ENCODE measurements at regions not wholly inside any gene's neighbourhood (a gene's known extent, or its start where the extent isn't known, plus 50 kb on each side); places are given as distances from the start of the nearest gene placed in this dataset.

- no peaks in the 10 kb centered on the region for H3K9me3 ChIP-seq (ENCODE audit: insufficient read depth, low read depth, low read length)
- H3K4me1 ChIP-seq (ENCODE audit: insufficient read depth, low read length, poor library complexity, severe bottlenecking), result no peaks in the 10 kb centered on the region
- no peaks in the 10 kb centered on the region for H3K36me3 ChIP-seq (ENCODE audit: insufficient read depth, low read length)
- no peaks in the 10 kb centered on the region for H3K27me3 ChIP-seq (ENCODE audit: insufficient read depth, low read length, poor library complexity, severe bottlenecking)
- H4K20me1 ChIP-seq (ENCODE audit: insufficient read depth, low read length, poor library complexity, severe bottlenecking), result no peaks in the 10 kb centered on the region
- H2AFZ ChIP-seq (ENCODE audit: low read length), result no peak overlapping the region
- H3K9me2 ChIP-seq (replicated peaks; ENCODE audit: low read depth, low read length), result no peaks in the 10 kb centered on the region
- H3K4me2 ChIP-seq (ENCODE audit: low read depth, low read length, poor library complexity, severe bottlenecking), result no peak overlapping the region
- no peak for TF ChIP-seq CTCF (conservative IDR thresholded peaks at IDR 0.05; ENCODE audit: low read length)
- TF ChIP-seq EZH2phosphoT487 (IDR thresholded peaks at IDR 0.05; ENCODE audit: borderline replicate concordance), result no peak
- H3K79me2 ChIP-seq (ENCODE audit: insufficient read depth, low read length), result no peaks in the 10 kb centered on the region
- no peak overlapping the region for H3K9ac ChIP-seq (ENCODE audit: low read depth, low read length, poor library complexity, severe bottlenecking)
- H3F3A ChIP-seq (ENCODE audit: low read depth), result no peaks in the 10 kb centered on the region
- no peak overlapping the region for H3K4me3 ChIP-seq (ENCODE audit: low read length, poor library complexity, severe bottlenecking)
Measured at GRCh38 chr18:28682912-28683311, 506.0 kb upstream of the CDH2 start.

- H3K9ac ChIP-seq (ENCODE audit: low read depth, low read length, poor library complexity, severe bottlenecking), result no peak overlapping the region
- H3K4me1 ChIP-seq (ENCODE audit: insufficient read depth, low read length, poor library complexity, severe bottlenecking), result no peaks in the 10 kb centered on the region
- H3K36me3 ChIP-seq (ENCODE audit: insufficient read depth, low read length), result no peaks in the 10 kb centered on the region
- H2AFZ ChIP-seq (ENCODE audit: low read length), result no peak overlapping the region
- no peak for TF ChIP-seq EZH2phosphoT487 (IDR thresholded peaks at IDR 0.05; ENCODE audit: borderline replicate concordance)
- TF ChIP-seq CTCF (conservative IDR thresholded peaks at IDR 0.05; ENCODE audit: low read length), result no peak
- no peaks in the 10 kb centered on the region for H3K9me3 ChIP-seq (ENCODE audit: insufficient read depth, low read depth, low read length)
- H3K4me2 ChIP-seq (ENCODE audit: low read depth, low read length, poor library complexity, severe bottlenecking), result no peak overlapping the region
- H3F3A ChIP-seq (ENCODE audit: low read depth), result no peaks in the 10 kb centered on the region
- no peaks in the 10 kb centered on the region for H3K27me3 ChIP-seq (ENCODE audit: insufficient read depth, low read length, poor library complexity, severe bottlenecking)
- H3K9me2 ChIP-seq (replicated peaks; ENCODE audit: low read depth, low read length), result no peaks in the 10 kb centered on the region
- no peak overlapping the region for H3K4me3 ChIP-seq (ENCODE audit: low read length, poor library complexity, severe bottlenecking)
- H4K20me1 ChIP-seq (ENCODE audit: insufficient read depth, low read length, poor library complexity, severe bottlenecking), result no peaks in the 10 kb centered on the region
- no peaks in the 10 kb centered on the region for H3K79me2 ChIP-seq (ENCODE audit: insufficient read depth, low read length)
Measured at GRCh38 chr18:28669165-28669564, 492.2 kb upstream of the CDH2 start.

- Histone ChIP-seq H3K4me2 (ENCODE audit: low read depth, low read length, poor library complexity, severe bottlenecking) (no peak overlapping the region), H3K27me3 (ENCODE audit: insufficient read depth, low read length, poor library complexity, severe bottlenecking) (no peaks in the 10 kb centered on the region), H3K4me3 (ENCODE audit: low read length, poor library complexity, severe bottlenecking) (no peak overlapping the region), H3K4me1 (ENCODE audit: insufficient read depth, low read length, poor library complexity, severe bottlenecking) (no peaks in the 10 kb centered on the region), H3K79me2 (ENCODE audit: insufficient read depth, low read length) (no peaks in the 10 kb centered on the region), H3F3A (ENCODE audit: low read depth) (no peaks in the 10 kb centered on the region), H3K9me3 (ENCODE audit: insufficient read depth, low read depth, low read length) (no peaks in the 10 kb centered on the region), H3K9me2 (replicated peaks; ENCODE audit: low read depth, low read length) (no peaks in the 10 kb centered on the region), H4K20me1 (ENCODE audit: insufficient read depth, low read length, poor library complexity, severe bottlenecking) (no peaks in the 10 kb centered on the region), H3K36me3 (ENCODE audit: insufficient read depth, low read length) (no peaks in the 10 kb centered on the region), H3K9ac (ENCODE audit: low read depth, low read length, poor library complexity, severe bottlenecking) (no peak overlapping the region), H2AFZ (ENCODE audit: low read length) (no peak overlapping the region)
- TF ChIP-seq CTCF (conservative IDR thresholded peaks at IDR 0.05; ENCODE audit: low read length), result no peak
- TF ChIP-seq EZH2phosphoT487 (IDR thresholded peaks at IDR 0.05; ENCODE audit: borderline replicate concordance), result no peak
Measured at GRCh38 chr18:28666216-28666615, 489.3 kb upstream of the CDH2 start.
